Neural progenitor cell (in vitro differentiated cells): ENCODE measurements at regions not wholly inside any gene's neighbourhood (a gene's known extent, or its start where the extent isn't known, plus 50 kb on each side); places are given as distances from the start of the nearest gene placed in this dataset.

Experiments used
- CTCF ChIP-seq: fragments of 200-600 bp; sonication (generic); IDR thresholded peaks from 2 replicates; pipeline ENCODE4 v1.5.1; 2017; ENCODE audit warnings: antibody characterized with exemption, mild to moderate bottlenecking
- EZH2 ChIP-seq: fragments of 200-600 bp; sonication (generic); IDR thresholded peaks from 2 replicates; pipeline ENCODE4 v1.6.1; 2017; ENCODE audit warnings: antibody characterized with exemption, mild to moderate bottlenecking, moderate library complexity
- EZH2phosphoT487 ChIP-seq: fragments of 200-600 bp; sonication (generic); IDR thresholded peaks from 2 replicates; pipeline ENCODE4 v1.6.1; 2017; ENCODE audit warnings: antibody characterized with exemption

- TF ChIP-seq CTCF (no peak), EZH2phosphoT487 (no peak), EZH2 (no peak)
Observed at GRCh38 chr11:32307913-32308312, 127.4 kb downstream of the WT1 start.
